Heart left ventricle (tissue), 16 donors: ENCODE measurements at regions not wholly inside any gene's neighbourhood (a gene's known extent, or its start where the extent isn't known, plus 50 kb on each side); places are given as distances from the start of the nearest gene placed in this dataset.

ENCODE experiments used
- ATAC-seq, 4 donors: fragments of 200-7000 bp; cut with Tn5 transposase; one replicate each; pipeline ENCODE4 v1.9.1; 2020 to 2022; ENCODE audit warnings: moderate library complexity in 4 of 4, mild to moderate bottlenecking in 3 of 4, moderate number of reproducible peaks in 1 of 4
- DNase-seq, 5 donors: peaks; one replicate each; pipeline ENCODE4 v3.0.0-alpha.2; 2020
- H3K27ac ChIP-seq, 12 donors: fragments of 200-600 bp; sonication (generic) in 4 of 12; one replicate each; pipeline versions ENCODE4 v1.5.0 to v1.8.0; 2016 to 2022; ENCODE audit warnings: mild to moderate bottlenecking in 2 of 12
- H3K27me3 ChIP-seq, 9 donors: fragments of 200-600 bp; sonication (generic) in 2 of 9; one replicate each; pipeline versions ENCODE4 v1.5.1 to v1.8.0; 2016 to 2022; ENCODE audit warnings: mild to moderate bottlenecking in 3 of 9
- H3K36me3 ChIP-seq, 9 donors: fragments of 200-600 bp; sonication (generic) in 2 of 9; one replicate each; pipeline versions ENCODE4 v1.5.0 to v1.8.0; 2018 to 2022; ENCODE audit warnings: mild to moderate bottlenecking in 2 of 9
- H3K4me1 ChIP-seq, 12 donors: fragments of 200-600 bp; sonication (generic) in 4 of 12; one replicate each; pipeline versions ENCODE4 v1.5.0 to v1.8.0; 2016 to 2022; ENCODE audit warnings: mild to moderate bottlenecking in 3 of 12
- H3K4me3 ChIP-seq, 12 donors: fragments of 200-600 bp; sonication (generic) in 4 of 12; one replicate each; pipeline versions ENCODE4 v1.5.0 to v1.8.0; 2017 to 2022; ENCODE audit warnings: mild to moderate bottlenecking in 9 of 12, moderate library complexity in 4 of 12
- H3K9me3 ChIP-seq, 12 donors: fragments of 200-600 bp; sonication (generic) in 4 of 12; one replicate each; pipeline versions ENCODE4 v1.5.0 to v1.8.0; 2016 to 2022; ENCODE audit warnings: mild to moderate bottlenecking in 1 of 12
- POLR2A ChIP-seq, 2 donors: fragments of 450-650 bp; IDR thresholded peaks; one replicate each; pipeline ENCODE4 v1.6.1; 2017; ENCODE audit warnings: antibody characterized with exemption in 2 of 2, mild to moderate bottlenecking in 2 of 2, moderate library complexity in 2 of 2
- WGBS, 4 donors: extraction: QIAGEN DNeasy Blood & Tissue Kit in 2 of 4; methylation state at CpG; one replicate each; pipeline versions ENCODE4 v1.1.5 to v1.1.7; 2013 to 2018; 5-methylcytosine and 5-hydroxymethylcytosine counted together
- intact Hi-C, 10 donors: fragments of 100-400 bp; cut with DNase I; formaldehyde crosslinking; loops; one replicate each; pipeline versions ENCODE4 v1.11.1 to v1.14.2; 2022
- TF ChIP-seq, protein P1 (sequence below), 12 donors: fragments of 200-600 bp; sonication (generic) in 4 of 12; IDR thresholded peaks; one replicate each; pipeline versions ENCODE4 v1.5.0 to v1.8.0; 2018 to 2022; ENCODE audit warnings: antibody characterized with exemption in 12 of 12, mild to moderate bottlenecking in 5 of 12
- donor health status: ischemic (EF 13 %, LVEDD 7.1; RV severe dilation, severe dysfunction).
- donor health status: healthy with polysubstance abuse.
- donor health status: DM: no; HTN: yes; CAD: no.
- donor health status: DM: no; HTN: no; CAD: no.
- donor health status: ischemic (EF 25% LVEDD 6.9; RV normal size, moderate dysfunction).
- donor health status: ischemic (EF 25% LVEDD 5.7; RV mildly dilated, moderate dysfunction).
- donor health status: healthy.
- donor health status: DM: yes; HTN: yes; CAD: no.
- donor health status: ischemic (EF 35%, LVEDD 5.7; RV mildly dilated, moderate dysfunction).
- donor health status: nonischemic (EF 11% LVEDD 7.7; RV severe dilation, severe dysfunction).
- donor health status: DM: yes; HTN: yes; CAD: no.
- donor health status: PGD.
- donor health status: ischemic (EF 29% LVEDD 5.4; RV normal size, mild dysfunction).
- donor health status: nonischemic (EF 23%, LVEDD 6.1; RV moderate dilation, normal function).

DNA sequence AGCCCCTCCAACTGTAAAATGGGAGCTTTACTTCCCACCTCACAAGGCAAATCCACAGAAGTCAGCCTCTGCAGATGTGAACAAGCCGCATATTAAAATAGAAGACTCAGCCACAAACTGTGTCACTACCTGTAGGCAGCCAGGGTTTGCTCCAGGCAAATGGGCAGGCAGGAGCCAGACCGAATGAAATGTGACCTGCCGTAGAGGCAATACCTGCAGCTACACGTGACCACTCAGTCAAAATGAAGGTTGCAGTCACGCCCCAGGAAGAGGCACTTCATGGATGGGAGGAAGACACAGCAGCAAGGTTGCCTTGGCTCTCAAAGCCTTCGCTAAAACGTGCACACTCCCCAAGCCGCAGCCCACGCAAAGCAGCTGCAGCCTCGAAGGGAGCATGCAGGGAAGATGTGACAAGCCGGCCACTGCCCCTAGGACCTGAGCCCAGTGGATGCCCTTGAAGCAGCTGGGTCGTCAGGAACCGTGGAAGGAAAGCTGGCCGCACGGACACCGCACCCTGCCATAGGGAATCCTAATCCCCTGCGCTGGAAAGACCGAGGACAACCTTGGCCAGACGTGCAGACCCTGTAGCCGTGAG, 53.1 kb downstream of the SHANK2 start:
- 66 to 76% (median 74%) methylated on average over 19 to 20 of the region's 20 CpGs for WGBS, 4 donors
- Histone ChIP-seq H3K9me3 (no peaks in the 10 kb centered on the region), H3K4me1 (no peaks in the 10 kb centered on the region), H3K27ac (no peak overlapping the region), H3K36me3 (no peaks in the 10 kb centered on the region), H3K27me3 (peaks cover 0 to 19% (median 0%) of the 10 kb centered on the region in 9 donors), H3K4me3 (no peak overlapping the region)
- intact Hi-C loops: no loop called here
- TF ChIP-seq, protein P1, sequence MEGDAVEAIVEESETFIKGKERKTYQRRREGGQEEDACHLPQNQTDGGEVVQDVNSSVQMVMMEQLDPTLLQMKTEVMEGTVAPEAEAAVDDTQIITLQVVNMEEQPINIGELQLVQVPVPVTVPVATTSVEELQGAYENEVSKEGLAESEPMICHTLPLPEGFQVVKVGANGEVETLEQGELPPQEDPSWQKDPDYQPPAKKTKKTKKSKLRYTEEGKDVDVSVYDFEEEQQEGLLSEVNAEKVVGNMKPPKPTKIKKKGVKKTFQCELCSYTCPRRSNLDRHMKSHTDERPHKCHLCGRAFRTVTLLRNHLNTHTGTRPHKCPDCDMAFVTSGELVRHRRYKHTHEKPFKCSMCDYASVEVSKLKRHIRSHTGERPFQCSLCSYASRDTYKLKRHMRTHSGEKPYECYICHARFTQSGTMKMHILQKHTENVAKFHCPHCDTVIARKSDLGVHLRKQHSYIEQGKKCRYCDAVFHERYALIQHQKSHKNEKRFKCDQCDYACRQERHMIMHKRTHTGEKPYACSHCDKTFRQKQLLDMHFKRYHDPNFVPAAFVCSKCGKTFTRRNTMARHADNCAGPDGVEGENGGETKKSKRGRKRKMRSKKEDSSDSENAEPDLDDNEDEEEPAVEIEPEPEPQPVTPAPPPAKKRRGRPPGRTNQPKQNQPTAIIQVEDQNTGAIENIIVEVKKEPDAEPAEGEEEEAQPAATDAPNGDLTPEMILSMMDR (IDR thresholded peaks at IDR 0.05): no peak
- no peak for TF ChIP-seq POLR2A (IDR thresholded peaks at IDR 0.05)
- ATAC-seq (no peak), DNase-seq (no peak)

DNA sequence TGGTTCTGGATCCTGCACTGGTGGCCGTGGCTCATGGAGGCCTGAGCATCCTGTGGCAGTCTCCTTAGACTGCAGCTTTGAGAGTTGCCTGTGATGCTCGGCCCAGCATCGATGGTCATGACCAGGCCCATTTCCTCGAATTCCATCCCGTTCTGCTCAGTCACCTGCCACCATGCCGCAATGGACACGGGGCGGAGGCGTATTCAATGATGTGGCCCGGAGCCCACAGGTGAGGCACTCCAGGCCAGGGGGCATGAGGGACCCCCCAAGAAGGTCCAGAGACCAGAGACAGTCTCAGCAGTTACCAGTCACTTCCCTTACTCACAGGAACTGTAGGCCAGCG, 53.6 kb downstream of the SHANK2 start:
- Histone ChIP-seq H3K4me1 (no peaks in the 10 kb centered on the region), H3K36me3 (no peaks in the 10 kb centered on the region), H3K27ac (no peak overlapping the region), H3K9me3 (no peaks in the 10 kb centered on the region), H3K4me3 (no peak overlapping the region), H3K27me3 (peaks cover 0 to 19% (median 0%) of the 10 kb centered on the region in 9 donors)
- DNase-seq (no peak), ATAC-seq (no peak)
- TF ChIP-seq POLR2A (IDR thresholded peaks at IDR 0.05): no peak
- TF ChIP-seq, protein P1 (IDR thresholded peaks at IDR 0.05): no peak
- 70 to 91% (median 88%) methylated on average over 5 to 11 of the region's 11 CpGs for WGBS, 4 donors
- intact Hi-C loops: no loop called here

DNA sequence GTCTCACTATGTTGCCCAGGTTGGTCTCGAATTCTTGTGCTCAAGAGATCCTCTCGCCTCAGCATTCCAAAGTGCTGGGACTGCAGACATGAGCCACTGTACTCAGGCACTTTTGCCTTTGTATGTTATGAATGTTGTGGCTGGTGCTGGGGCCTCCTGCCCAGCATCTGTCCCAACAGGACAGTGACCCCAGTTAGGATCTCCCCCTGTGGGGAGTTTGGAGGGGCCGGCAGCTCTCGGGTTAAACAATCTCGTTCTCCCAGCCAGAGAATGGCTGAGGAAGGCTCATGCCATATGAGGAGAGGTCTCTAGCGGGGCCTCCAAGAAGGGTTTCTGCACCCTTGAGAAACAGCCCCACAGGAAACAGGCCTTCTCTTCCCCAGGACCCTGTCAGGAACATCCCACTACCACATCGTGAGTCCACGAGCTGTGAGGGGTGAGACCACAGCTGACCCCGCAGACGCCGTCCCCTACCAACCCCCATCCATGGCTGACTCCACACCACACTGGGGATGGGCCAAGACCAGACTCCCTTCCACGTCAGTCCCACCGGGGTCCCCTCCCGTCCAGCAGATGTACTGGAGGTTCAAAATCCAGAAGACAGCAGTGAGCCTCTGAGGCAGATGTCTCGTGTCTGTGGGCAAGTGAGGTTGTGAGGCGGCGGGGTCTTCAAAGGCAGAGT, 54.1 kb downstream of the SHANK2 start:
- Histone ChIP-seq H3K9me3 (no peaks in the 10 kb centered on the region), H3K27me3 (peaks cover 0 to 22% (median 5%) of the 10 kb centered on the region in 9 donors), H3K4me1 (no peaks in the 10 kb centered on the region), H3K36me3 (no peaks in the 10 kb centered on the region), H3K27ac (no peak overlapping the region), H3K4me3 (no peak overlapping the region)
- 79 to 95% (median 84%) methylated on average over 10 to 17 of the region's 17 CpGs for WGBS, 4 donors
- TF ChIP-seq, protein P1 (IDR thresholded peaks at IDR 0.05): no peak
- no peak for TF ChIP-seq POLR2A (IDR thresholded peaks at IDR 0.05)
- DNase-seq: no peak
- ATAC-seq: no peak
- intact Hi-C loops: no loop called here

DNA sequence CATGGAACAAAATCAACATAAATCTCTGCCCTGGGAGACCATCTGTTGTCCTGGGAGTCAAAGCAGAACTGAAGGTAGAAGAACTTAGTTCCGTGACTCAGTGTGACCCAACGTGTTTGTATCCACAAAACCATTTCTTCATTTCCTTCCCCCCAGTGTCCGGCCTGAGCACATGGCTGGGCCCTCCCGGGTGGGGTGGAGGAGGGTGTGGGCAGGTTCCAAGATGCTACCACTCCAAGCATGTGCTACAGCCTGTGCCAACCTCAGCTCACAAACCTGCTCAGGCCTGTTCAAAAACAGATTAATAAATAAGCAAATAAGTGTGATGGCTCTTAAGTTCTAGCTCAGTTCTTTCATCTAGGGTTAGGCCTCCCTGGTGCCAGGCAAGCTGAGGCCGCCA, 55.3 kb downstream of the SHANK2 start:
- DNase-seq (no peak), ATAC-seq (no peak)
- H3K4me1 ChIP-seq: no peaks in the 10 kb centered on the region
- intact Hi-C loops: no loop called here
- no peak overlapping the region for H3K4me3 ChIP-seq
- H3K27ac ChIP-seq: no peak overlapping the region
- H3K27me3 ChIP-seq: peaks cover 0 to 18% (median 6%) of the 10 kb centered on the region in 9 donors
- 64 to 76% (median 71%) methylated on average over 5 of the region's 5 CpGs for WGBS, 4 donors
- TF ChIP-seq, protein P1 (IDR thresholded peaks at IDR 0.05): no peak
- TF ChIP-seq POLR2A (IDR thresholded peaks at IDR 0.05): no peak
- H3K9me3 ChIP-seq: no peaks in the 10 kb centered on the region
- no peaks in the 10 kb centered on the region for H3K36me3 ChIP-seq
